ENCODE measurements at regions not wholly inside any gene's neighbourhood (a gene's known extent, or its start where the extent isn't known, plus 50 kb on each side); places are given as distances from the start of the nearest gene placed in this dataset.

- Mint-ChIP-seq H3K4me1 (peaks cover 0 to 10% (median 2%) of the 10 kb centered on the region in 4 donors), H3K9me3 (peaks cover 0 to 22% (median 12%) of the 10 kb centered on the region in 7 donors), H3K36me3 (no peaks in the 10 kb centered on the region), H3K27me3 (no peaks in the 10 kb centered on the region), H3K27ac (no peak overlapping the region), H3K4me3 (no peak overlapping the region)
- H3K4me1 ChIP-seq (ENCODE audit: control insufficient read depth, insufficient read depth, low read length, poor library complexity, severe bottlenecking), result no peaks in the 10 kb centered on the region
- H3K27me3 ChIP-seq (ENCODE audit: control insufficient read depth, insufficient read depth, low read length), result no peaks in the 10 kb centered on the region
- no peak for ATAC-seq (ENCODE audit: low read depth in 2 of 2)
- no peak overlapping the region for H3K4me3 ChIP-seq (ENCODE audit: low read depth, low read length)
- no peak overlapping the region for H3K27ac ChIP-seq (ENCODE audit: insufficient read depth, low read length, poor library complexity, severe bottlenecking)
- DNase-seq, result no peak
- no peaks in the 10 kb centered on the region for H3K36me3 ChIP-seq (ENCODE audit: control insufficient read depth, insufficient read depth, low read length)
- peaks cover 0 to 7% of the 10 kb centered on the region in 2 experiments for H3K9me3 ChIP-seq (ENCODE audit: control insufficient read depth in 2 of 2, low read length in 2 of 2)
Measured at GRCh38 chr19:27750391-27751043, 1462.4 kb downstream of the UQCRFS1 start.

DNA sequence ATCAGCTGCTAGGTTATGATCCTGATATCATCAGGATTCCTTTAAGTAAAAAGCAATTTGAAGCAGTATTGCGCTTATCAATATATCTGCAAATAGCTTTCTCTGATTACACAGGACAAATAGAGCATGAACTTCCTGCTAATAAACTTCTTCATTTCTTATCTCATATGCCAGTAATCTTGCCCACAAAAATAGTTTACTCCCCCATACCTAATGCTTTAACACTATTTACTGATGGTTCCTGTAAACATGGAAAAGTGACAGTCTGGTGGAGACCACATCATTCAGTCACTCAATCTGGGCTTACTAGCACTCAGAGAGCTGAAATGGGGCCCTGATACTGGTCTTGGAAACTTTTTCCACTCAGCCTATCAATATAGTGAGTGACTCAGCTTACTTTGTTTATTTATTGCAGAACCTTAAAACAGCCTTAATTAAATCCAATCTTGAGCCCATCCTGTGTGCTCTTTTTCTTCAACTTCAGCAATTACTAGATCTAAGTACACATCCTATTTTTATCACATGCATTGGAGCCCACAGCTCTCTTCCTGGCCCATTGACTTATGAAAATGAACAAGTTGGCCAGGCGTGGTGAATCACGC lies 1464.3 kb downstream of the UQCRFS1 start:
- no peak overlapping the region for H3K27ac Mint-ChIP-seq
- no peaks in the 10 kb centered on the region for H3K36me3 ChIP-seq (ENCODE audit: control insufficient read depth, insufficient read depth, low read length)
- no peaks in the 10 kb centered on the region for H3K4me1 ChIP-seq (ENCODE audit: control insufficient read depth, insufficient read depth, low read length, poor library complexity, severe bottlenecking)
- ATAC-seq (ENCODE audit: low read depth in 2 of 2), result no peak
- H3K4me1 Mint-ChIP-seq, result peaks cover 0 to 13% (median 2%) of the 10 kb centered on the region in 4 donors
- no peaks in the 10 kb centered on the region for H3K27me3 ChIP-seq (ENCODE audit: control insufficient read depth, insufficient read depth, low read length)
- peaks cover 0 to 16% of the 10 kb centered on the region in 2 experiments for H3K9me3 ChIP-seq (ENCODE audit: control insufficient read depth in 2 of 2, low read length in 2 of 2)
- H3K27ac ChIP-seq (ENCODE audit: insufficient read depth, low read length, poor library complexity, severe bottlenecking), result no peak overlapping the region
- no peaks in the 10 kb centered on the region for H3K36me3 Mint-ChIP-seq
- H3K4me3 Mint-ChIP-seq, result no peak overlapping the region
- no peaks in the 10 kb centered on the region for H3K27me3 Mint-ChIP-seq
- H3K9me3 Mint-ChIP-seq, result peaks cover 0 to 22% (median 7%) of the 10 kb centered on the region in 7 donors
- H3K4me3 ChIP-seq (ENCODE audit: low read depth, low read length), result no peak overlapping the region
- DNase-seq, result no peak

- Mint-ChIP-seq H3K4me3 (no peak overlapping the region), H3K9me3 (peaks cover 0 to 22% (median 12%) of the 10 kb centered on the region in 7 donors), H3K4me1 (peaks cover 0 to 13% (median 2%) of the 10 kb centered on the region in 4 donors), H3K27me3 (no peaks in the 10 kb centered on the region), H3K36me3 (peaks cover 9% of the 10 kb centered on the region), H3K27ac (no peak overlapping the region)
- Histone ChIP-seq H3K27ac (ENCODE audit: insufficient read depth, low read length, poor library complexity, severe bottlenecking) (no peak overlapping the region), H3K36me3 (ENCODE audit: control insufficient read depth, insufficient read depth, low read length) (no peaks in the 10 kb centered on the region), H3K4me3 (ENCODE audit: low read depth, low read length) (no peak overlapping the region), H3K27me3 (ENCODE audit: control insufficient read depth, insufficient read depth, low read length) (no peaks in the 10 kb centered on the region), H3K4me1 (ENCODE audit: control insufficient read depth, insufficient read depth, low read length, poor library complexity, severe bottlenecking) (no peaks in the 10 kb centered on the region), H3K9me3 (ENCODE audit: control insufficient read depth in 2 of 2, low read length in 2 of 2) (peaks cover 0 to 18% of the 10 kb centered on the region in 2 experiments)
- ATAC-seq (ENCODE audit: low read depth in 2 of 2), result no peak
- DNase-seq, result no peak
Measured at GRCh38 chr19:27746691-27747380, 1466.1 kb downstream of the UQCRFS1 start.

DNA sequence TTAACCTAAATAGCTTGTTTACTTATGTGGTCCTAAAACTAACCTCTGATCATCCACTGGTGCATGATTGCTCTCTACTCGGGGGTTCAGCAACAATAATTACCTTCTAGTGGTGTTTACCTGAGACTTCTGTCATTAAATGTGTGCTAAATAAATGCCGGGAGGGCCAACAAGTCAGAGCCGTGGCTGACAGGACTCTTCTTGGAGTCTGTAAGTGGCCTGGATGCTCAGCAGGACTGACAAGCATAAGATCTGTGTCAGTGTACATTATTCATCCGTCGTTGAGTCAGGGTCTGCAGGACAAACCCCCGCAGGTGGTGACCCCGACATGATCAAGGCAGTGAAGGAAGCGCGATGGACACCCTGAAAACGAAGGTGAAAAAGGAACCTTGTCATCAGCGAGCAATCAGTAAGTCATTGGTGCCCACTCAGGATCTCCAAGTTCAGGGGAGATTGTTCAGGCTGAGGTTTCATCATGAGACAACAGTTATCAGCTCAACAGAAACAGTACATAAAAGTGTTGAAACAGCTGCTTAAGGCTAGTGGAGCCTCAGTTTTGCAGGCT lies 1466.9 kb downstream of the UQCRFS1 start:
- no peaks in the 10 kb centered on the region for H3K4me1 ChIP-seq (ENCODE audit: control insufficient read depth, insufficient read depth, low read length, poor library complexity, severe bottlenecking)
- no peaks in the 10 kb centered on the region for H3K36me3 ChIP-seq (ENCODE audit: control insufficient read depth, insufficient read depth, low read length)
- Mint-ChIP-seq H3K4me1 (peaks cover 0 to 13% (median 2%) of the 10 kb centered on the region in 4 donors), H3K9me3 (peaks cover 0 to 23% (median 13%) of the 10 kb centered on the region in 7 donors), H3K36me3 (peaks cover 9% of the 10 kb centered on the region), H3K27me3 (no peaks in the 10 kb centered on the region), H3K4me3 (no peak overlapping the region), H3K27ac (no peak overlapping the region)
- DNase-seq (no peak), ATAC-seq (ENCODE audit: low read depth in 2 of 2) (no peak)
- H3K27ac ChIP-seq (ENCODE audit: insufficient read depth, low read length, poor library complexity, severe bottlenecking), result no peak overlapping the region
- H3K27me3 ChIP-seq (ENCODE audit: control insufficient read depth, insufficient read depth, low read length), result no peaks in the 10 kb centered on the region
- H3K9me3 ChIP-seq (ENCODE audit: control insufficient read depth in 2 of 2, low read length in 2 of 2), result peaks cover 0 to 20% of the 10 kb centered on the region in 2 experiments
- H3K4me3 ChIP-seq (ENCODE audit: low read depth, low read length), result no peak overlapping the region

GRCh38 chr19:27744926-27745768 lies 1467.8 kb downstream of the UQCRFS1 start:
- Histone ChIP-seq H3K4me3 (ENCODE audit: low read depth, low read length) (no peak overlapping the region), H3K4me1 (ENCODE audit: control insufficient read depth, insufficient read depth, low read length, poor library complexity, severe bottlenecking) (no peaks in the 10 kb centered on the region), H3K27ac (ENCODE audit: insufficient read depth, low read length, poor library complexity, severe bottlenecking) (no peak overlapping the region), H3K9me3 (ENCODE audit: control insufficient read depth in 2 of 2, low read length in 2 of 2) (peaks cover 2 to 29% of the 10 kb centered on the region in 2 experiments), H3K27me3 (ENCODE audit: control insufficient read depth, insufficient read depth, low read length) (no peaks in the 10 kb centered on the region), H3K36me3 (ENCODE audit: control insufficient read depth, insufficient read depth, low read length) (no peaks in the 10 kb centered on the region)
- H3K36me3 Mint-ChIP-seq, result peaks cover 9% of the 10 kb centered on the region
- peaks cover 2 to 29% (median 16%) of the 10 kb centered on the region in 7 donors for H3K9me3 Mint-ChIP-seq
- H3K4me3 Mint-ChIP-seq, result no peak overlapping the region
- no peaks in the 10 kb centered on the region for H3K27me3 Mint-ChIP-seq
- peaks cover 0 to 13% (median 2%) of the 10 kb centered on the region in 4 donors for H3K4me1 Mint-ChIP-seq
- no peak for ATAC-seq (ENCODE audit: low read depth in 2 of 2)
- DNase-seq, result no peak
- H3K27ac Mint-ChIP-seq, result no peak overlapping the region

GRCh38 chr19:27742041-27742440 lies 1470.9 kb downstream of the UQCRFS1 start:
- peaks cover 9 to 56% of the 10 kb centered on the region in 2 experiments for H3K9me3 ChIP-seq (ENCODE audit: control insufficient read depth in 2 of 2, low read length in 2 of 2)
- ATAC-seq (ENCODE audit: low read depth in 2 of 2), result no peak
- H3K36me3 Mint-ChIP-seq, result peaks cover 31% of the 10 kb centered on the region

GRCh38 chr19:27741236-27741635 lies 1471.7 kb downstream of the UQCRFS1 start:
- H3K4me1 ChIP-seq (ENCODE audit: control insufficient read depth, insufficient read depth, low read length, poor library complexity, severe bottlenecking), result no peaks in the 10 kb centered on the region
- DNase-seq (no peak), ATAC-seq (ENCODE audit: low read depth in 2 of 2) (no peak)
- no peak overlapping the region for H3K4me3 Mint-ChIP-seq
- peaks cover 39% of the 10 kb centered on the region for H3K36me3 Mint-ChIP-seq
- H3K9me3 Mint-ChIP-seq, result peaks cover 2 to 64% (median 25%) of the 10 kb centered on the region in 7 donors
- no peak overlapping the region for H3K27ac Mint-ChIP-seq
- no peaks in the 10 kb centered on the region for H3K27me3 ChIP-seq (ENCODE audit: control insufficient read depth, insufficient read depth, low read length)
- peaks cover 11 to 56% of the 10 kb centered on the region in 2 experiments for H3K9me3 ChIP-seq (ENCODE audit: control insufficient read depth in 2 of 2, low read length in 2 of 2)
- H3K36me3 ChIP-seq (ENCODE audit: control insufficient read depth, insufficient read depth, low read length), result no peaks in the 10 kb centered on the region
- no peak overlapping the region for H3K4me3 ChIP-seq (ENCODE audit: low read depth, low read length)
- H3K27ac ChIP-seq (ENCODE audit: insufficient read depth, low read length, poor library complexity, severe bottlenecking), result no peak overlapping the region
- H3K27me3 Mint-ChIP-seq, result no peaks in the 10 kb centered on the region
- peaks cover 0 to 6% (median 0%) of the 10 kb centered on the region in 4 donors for H3K4me1 Mint-ChIP-seq

More at GRCh38 chr19:27742041-27742440, 1470.9 kb downstream of the UQCRFS1 start:
- no peak overlapping the region for H3K4me3 Mint-ChIP-seq
- Histone ChIP-seq H3K4me1 (ENCODE audit: control insufficient read depth, insufficient read depth, low read length, poor library complexity, severe bottlenecking) (no peaks in the 10 kb centered on the region), H3K4me3 (ENCODE audit: low read depth, low read length) (no peak overlapping the region), H3K27me3 (ENCODE audit: control insufficient read depth, insufficient read depth, low read length) (no peaks in the 10 kb centered on the region), H3K27ac (ENCODE audit: insufficient read depth, low read length, poor library complexity, severe bottlenecking) (no peak overlapping the region), H3K36me3 (ENCODE audit: control insufficient read depth, insufficient read depth, low read length) (no peaks in the 10 kb centered on the region)
- no peak overlapping the region for H3K27ac Mint-ChIP-seq
- H3K9me3 Mint-ChIP-seq, result peaks cover 2 to 58% (median 21%) of the 10 kb centered on the region in 7 donors
- no peak for DNase-seq
- H3K4me1 Mint-ChIP-seq, result peaks cover 0 to 12% (median under 1%) of the 10 kb centered on the region in 4 donors
- no peaks in the 10 kb centered on the region for H3K27me3 Mint-ChIP-seq

All from CD4-positive, CD25-positive, alpha-beta regulatory T cell (primary cell).